ENCODE measurements at regions not wholly inside any gene's neighbourhood (a gene's known extent, or its start where the extent isn't known, plus 50 kb on each side); places are given as distances from the start of the nearest gene placed in this dataset.

GRCh38 chr5:26761446-26761845 is 276.9 kb downstream of the CDH9 start:
- in situ Hi-C loops (cut with MboI; ENCODE audit: low sequenced_read_pairs in 4 of 4) (no loop called here), intact Hi-C loops (cut with DNase I; ENCODE audit: low total_unique reads) (no loop called here)
- DNase-seq (no peak), ATAC-seq (no peak)
- Histone ChIP-seq H3K27ac (no peak overlapping the region), H3K4me1 (no peaks in the 10 kb centered on the region), H3K4me3 (no peak overlapping the region), H3K27me3 (no peaks in the 10 kb centered on the region), H3K9me3 (no peaks in the 10 kb centered on the region), H3K36me3 (no peaks in the 10 kb centered on the region)
- no peak for TF ChIP-seq POLR2A (IDR thresholded peaks at IDR 0.05)
- no peak for TF ChIP-seq CTCF (IDR thresholded peaks at IDR 0.05 in 4 of 5, conservative IDR thresholded peaks at IDR 0.05 in 1 of 5)

DNA sequence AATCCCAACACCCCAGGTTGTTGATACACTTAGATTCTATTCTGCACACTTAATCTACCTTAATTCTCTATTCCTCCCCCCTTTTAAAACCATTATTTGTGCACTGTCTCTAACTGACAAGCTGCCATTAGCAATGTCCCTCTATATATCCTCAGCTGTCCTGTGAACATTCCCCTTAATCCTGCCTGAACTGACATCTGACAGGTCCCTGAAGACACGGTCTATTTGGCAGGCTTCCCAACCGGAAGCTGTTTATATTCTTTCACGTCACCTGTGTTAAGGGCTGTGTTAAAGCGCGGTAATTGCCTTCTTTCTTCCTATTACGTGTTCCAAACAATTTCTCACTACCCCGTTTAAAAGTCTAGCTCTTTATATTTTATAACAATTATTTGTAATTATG is 277.3 kb downstream of the CDH9 start:
- Histone ChIP-seq H3K36me3 (no peaks in the 10 kb centered on the region), H3K27me3 (no peaks in the 10 kb centered on the region), H3K9me3 (no peaks in the 10 kb centered on the region), H3K4me3 (no peak overlapping the region), H3K27ac (no peak overlapping the region), H3K4me1 (no peaks in the 10 kb centered on the region)
- intact Hi-C loops (cut with DNase I; ENCODE audit: low total_unique reads) = no loop called here
- in situ Hi-C loops (cut with MboI; ENCODE audit: low sequenced_read_pairs in 4 of 4) = no loop called here
- TF ChIP-seq POLR2A (IDR thresholded peaks at IDR 0.05) (no peak), CTCF (IDR thresholded peaks at IDR 0.05 in 4 of 5, conservative IDR thresholded peaks at IDR 0.05 in 1 of 5) (no peak)
- DNase-seq (no peak), ATAC-seq (no peak)

DNA sequence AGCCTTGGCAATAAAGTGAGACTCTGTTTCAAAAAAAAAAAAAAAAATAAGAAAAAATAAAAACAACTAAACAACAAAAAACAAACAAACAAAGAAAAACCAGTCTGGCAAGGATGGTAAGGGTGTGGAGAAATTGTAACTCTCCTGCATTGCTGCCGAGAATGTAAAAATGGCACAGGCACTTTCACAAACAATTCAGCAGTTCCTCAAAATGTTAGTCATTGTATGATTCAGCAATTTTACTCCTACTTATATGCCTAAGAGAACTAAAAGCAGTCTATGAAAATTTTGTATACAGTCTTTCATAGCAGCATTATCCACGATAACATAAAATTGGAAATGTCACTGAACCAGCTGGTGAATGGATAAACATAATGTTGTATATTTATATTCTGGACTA is 280.4 kb downstream of the CDH9 start:
- intact Hi-C loops (cut with DNase I; ENCODE audit: low total_unique reads) (no loop called here), in situ Hi-C loops (cut with MboI; ENCODE audit: low sequenced_read_pairs in 4 of 4) (no loop called here)
- Histone ChIP-seq H3K4me3 (no peak overlapping the region), H3K4me1 (no peaks in the 10 kb centered on the region), H3K36me3 (no peaks in the 10 kb centered on the region), H3K27ac (no peak overlapping the region), H3K27me3 (no peaks in the 10 kb centered on the region), H3K9me3 (no peaks in the 10 kb centered on the region)
- TF ChIP-seq CTCF (IDR thresholded peaks at IDR 0.05 in 4 of 5, conservative IDR thresholded peaks at IDR 0.05 in 1 of 5) (no peak), POLR2A (IDR thresholded peaks at IDR 0.05) (no peak)
- ATAC-seq = no peak
- DNase-seq = no peak

- Histone ChIP-seq H3K36me3 (no peaks in the 10 kb centered on the region), H3K27me3 (no peaks in the 10 kb centered on the region), H3K27ac (no peak overlapping the region), H3K9me3 (no peaks in the 10 kb centered on the region), H3K4me3 (no peak overlapping the region), H3K4me1 (no peaks in the 10 kb centered on the region)
- intact Hi-C loops (cut with DNase I; ENCODE audit: low total_unique reads) = no loop called here
- DNase-seq (no peak), ATAC-seq (no peak)
- no peak for TF ChIP-seq CTCF (IDR thresholded peaks at IDR 0.05 in 4 of 5, conservative IDR thresholded peaks at IDR 0.05 in 1 of 5)
- TF ChIP-seq POLR2A (IDR thresholded peaks at IDR 0.05) = no peak
- in situ Hi-C loops (cut with MboI; ENCODE audit: low sequenced_read_pairs in 4 of 4) = no loop called here
These were observed 288.6 kb downstream of the CDH9 start for GRCh38 chr5:26749829-26750228.

DNA sequence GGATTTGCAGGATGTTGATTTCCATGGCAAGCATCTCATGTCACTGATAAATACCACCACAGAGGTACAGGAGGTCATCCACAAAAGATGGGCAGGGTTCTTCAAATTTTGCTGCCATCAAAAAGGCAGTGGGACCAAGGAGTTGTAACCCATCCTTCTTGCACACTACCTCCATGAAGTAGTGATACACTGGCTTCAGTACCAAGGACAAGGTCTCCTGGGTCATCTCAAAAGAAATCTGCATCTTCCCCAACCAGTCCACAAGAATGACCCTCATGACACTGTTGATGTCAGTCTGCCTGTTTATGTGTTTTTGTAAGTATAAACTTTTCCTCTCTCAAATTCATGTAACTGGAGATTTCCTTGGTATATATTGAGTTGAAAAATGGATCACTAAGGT is 298.2 kb downstream of the CDH9 start:
- Histone ChIP-seq H3K27ac (no peak overlapping the region), H3K9me3 (no peaks in the 10 kb centered on the region), H3K4me1 (no peaks in the 10 kb centered on the region), H3K27me3 (no peaks in the 10 kb centered on the region), H3K4me3 (no peak overlapping the region), H3K36me3 (no peaks in the 10 kb centered on the region)
- intact Hi-C loops (cut with DNase I; ENCODE audit: low total_unique reads) = no loop called here
- in situ Hi-C loops (cut with MboI; ENCODE audit: low sequenced_read_pairs in 4 of 4) = no loop called here
- no peak for DNase-seq
- ATAC-seq = no peak
- TF ChIP-seq POLR2A (IDR thresholded peaks at IDR 0.05) = no peak
- TF ChIP-seq CTCF (IDR thresholded peaks at IDR 0.05 in 4 of 5, conservative IDR thresholded peaks at IDR 0.05 in 1 of 5) = no peak

Measured in gastrocnemius medialis (tissue), 4 donors.